Small intestine (tissue), 7 donors: ENCODE measurements at regions not wholly inside any gene's neighbourhood (a gene's known extent, or its start where the extent isn't known, plus 50 kb on each side); places are given as distances from the start of the nearest gene placed in this dataset.

Experiments
- DNase-seq, 2 donors: peaks; one replicate each; pipeline versions ENCODE4 v3.0.0 to v3.0.0-alpha.2; 2013
- FAIRE-seq: peaks from 2 replicates; lab custom pipeline; 2012; peaks lifted over from hg19 to GRCh38; lab: Jason Lieb, UNC
- H3K27ac ChIP-seq, 3 donors: one replicate each; pipeline ENCODE4 v1.5.1; 2013; ENCODE audit warnings: low read length in 2 of 3, mild to moderate bottlenecking in 2 of 3, control low read depth in 1 of 3, inconsistent platforms in 1 of 3, low read depth in 1 of 3, moderate library complexity in 1 of 3
- H3K27me3 ChIP-seq, 3 donors: one replicate each; pipeline ENCODE4 v1.6.1; 2013; ENCODE audit warnings: low read length in 3 of 3, inconsistent platforms in 1 of 3; ENCODE audit not compliant: control insufficient read depth in 3 of 3, insufficient read depth in 3 of 3
- H3K36me3 ChIP-seq, 3 donors: one replicate each; pipeline ENCODE4 v1.6.1; 2013; ENCODE audit warnings: low read length in 3 of 3, inconsistent platforms in 1 of 3, low read depth in 1 of 3, mild to moderate bottlenecking in 1 of 3, moderate library complexity in 1 of 3; ENCODE audit not compliant: control insufficient read depth in 3 of 3, insufficient read depth in 2 of 3
- H3K4me1 ChIP-seq, 3 donors: one replicate each; pipeline ENCODE4 v1.6.1; 2013; ENCODE audit warnings: low read length in 2 of 3, inconsistent platforms in 1 of 3, low read depth in 1 of 3, mild to moderate bottlenecking in 1 of 3, moderate library complexity in 1 of 3; ENCODE audit not compliant: control insufficient read depth in 3 of 3, insufficient read depth in 2 of 3
- H3K4me3 ChIP-seq, 3 donors: one replicate each; pipeline ENCODE4 v1.5.1; 2013; ENCODE audit warnings: low read length in 3 of 3, control low read depth in 1 of 3, inconsistent platforms in 1 of 3, low read depth in 1 of 3, mild to moderate bottlenecking in 1 of 3, moderate library complexity in 1 of 3
- H3K9me3 ChIP-seq, 2 donors: one replicate each; pipeline ENCODE4 v1.6.1; 2013; ENCODE audit warnings: low read depth in 1 of 2, low read length in 1 of 2; ENCODE audit not compliant: control insufficient read depth in 2 of 2, insufficient read depth in 1 of 2
- WGBS, 3 donors: extraction: QIAGEN DNeasy Blood & Tissue Kit; methylation state at CpG; one replicate each; pipeline ENCODE4 v1.1.7; 2013; 5-methylcytosine and 5-hydroxymethylcytosine counted together
- donor health status: healthy with polysubstance abuse.
- donor health status: control.
- donor health status: control.
- donor health status: Bipolar disorder and iron deficiency.
- donor health status: healthy.

GRCh38 chr5:99275128-99275527, 346.3 kb upstream of the CHD1 start:
- H3K4me3 ChIP-seq, result no peak overlapping the region
- no peak overlapping the region for H3K27ac ChIP-seq
- no peaks in the 10 kb centered on the region for H3K27me3 ChIP-seq
- FAIRE-seq, result no peak
- DNase-seq, result no peak
- no peaks in the 10 kb centered on the region for H3K36me3 ChIP-seq
- WGBS, 3 donors, result 82 to 89% (median 82%) methylated on average over 1 of the region's 1 CpG
- no peaks in the 10 kb centered on the region for H3K9me3 ChIP-seq
- H3K4me1 ChIP-seq, result no peaks in the 10 kb centered on the region

- no peaks in the 10 kb centered on the region for H3K9me3 ChIP-seq
- WGBS, 3 donors, result 74 to 81% (median 74%) methylated on average over 2 of the region's 2 CpGs
- no peak overlapping the region for H3K4me3 ChIP-seq
- no peak overlapping the region for H3K27ac ChIP-seq
- H3K36me3 ChIP-seq, result no peaks in the 10 kb centered on the region
- FAIRE-seq (no peak), DNase-seq (no peak)
- no peaks in the 10 kb centered on the region for H3K4me1 ChIP-seq
- no peaks in the 10 kb centered on the region for H3K27me3 ChIP-seq
Measured at GRCh38 chr5:99272576-99272975, 343.8 kb upstream of the CHD1 start.

GRCh38 chr5:99258819-99259218, 330.0 kb upstream of the CHD1 start:
- no peak for FAIRE-seq
- Histone ChIP-seq H3K4me3 (no peak overlapping the region), H3K9me3 (peaks cover 0 to 17% of the 10 kb centered on the region in 2 donors), H3K4me1 (no peaks in the 10 kb centered on the region), H3K36me3 (no peaks in the 10 kb centered on the region), H3K27me3 (no peaks in the 10 kb centered on the region), H3K27ac (no peak overlapping the region)
- DNase-seq, result no peak
- 52 to 67% (median 67%) methylated on average over 2 of the region's 2 CpGs for WGBS, 3 donors

GRCh38 chr5:99248066-99248465, 319.3 kb upstream of the CHD1 start:
- Histone ChIP-seq H3K4me3 (no peak overlapping the region), H3K27me3 (no peaks in the 10 kb centered on the region), H3K27ac (no peak overlapping the region), H3K9me3 (no peaks in the 10 kb centered on the region), H3K36me3 (no peaks in the 10 kb centered on the region), H3K4me1 (no peaks in the 10 kb centered on the region)
- 42 to 55% (median 51%) methylated on average over 2 of the region's 2 CpGs for WGBS, 3 donors
- FAIRE-seq, result no peak
- no peak for DNase-seq

GRCh38 chr5:99247346-99247745, 318.5 kb upstream of the CHD1 start:
- no peak overlapping the region for H3K27ac ChIP-seq

DNA sequence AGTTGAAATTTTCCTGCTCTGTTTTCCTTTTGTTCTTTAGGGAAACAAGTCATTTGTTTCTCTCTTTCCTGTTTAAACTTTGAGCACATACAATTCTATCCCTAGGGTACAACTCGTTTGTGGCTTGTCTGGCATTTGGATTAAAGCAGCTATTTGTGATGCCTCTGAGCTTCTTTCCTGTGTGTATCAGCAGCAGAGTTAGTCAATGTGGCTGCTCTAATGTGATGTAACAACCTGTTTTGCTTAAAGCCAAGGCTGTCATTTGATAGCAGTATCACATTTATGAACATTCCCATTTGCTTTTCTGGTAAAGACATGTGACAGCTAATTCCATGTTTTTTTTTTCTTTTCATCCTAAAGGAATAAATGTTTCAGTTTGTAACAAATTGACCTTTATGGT, 314.3 kb upstream of the CHD1 start:
- no peak for FAIRE-seq
- WGBS, 3 donors, result 4 to 15% (median 6%) methylated on average over 1 of the region's 1 CpG
- Histone ChIP-seq H3K4me1 (no peaks in the 10 kb centered on the region), H3K9me3 (no peaks in the 10 kb centered on the region), H3K27ac (no peak overlapping the region), H3K4me3 (no peak overlapping the region), H3K27me3 (no peaks in the 10 kb centered on the region), H3K36me3 (no peaks in the 10 kb centered on the region)
- DNase-seq, result no peak

More at GRCh38 chr5:99247346-99247745, 318.5 kb upstream of the CHD1 start:
- FAIRE-seq (no peak), DNase-seq (no peak)
- H3K4me1 ChIP-seq, result no peaks in the 10 kb centered on the region
- no peaks in the 10 kb centered on the region for H3K9me3 ChIP-seq
- no peaks in the 10 kb centered on the region for H3K36me3 ChIP-seq
- WGBS, 3 donors, result 71 to 75% (median 72%) methylated on average over 4 of the region's 4 CpGs
- no peak overlapping the region for H3K4me3 ChIP-seq
- H3K27me3 ChIP-seq, result no peaks in the 10 kb centered on the region

DNA sequence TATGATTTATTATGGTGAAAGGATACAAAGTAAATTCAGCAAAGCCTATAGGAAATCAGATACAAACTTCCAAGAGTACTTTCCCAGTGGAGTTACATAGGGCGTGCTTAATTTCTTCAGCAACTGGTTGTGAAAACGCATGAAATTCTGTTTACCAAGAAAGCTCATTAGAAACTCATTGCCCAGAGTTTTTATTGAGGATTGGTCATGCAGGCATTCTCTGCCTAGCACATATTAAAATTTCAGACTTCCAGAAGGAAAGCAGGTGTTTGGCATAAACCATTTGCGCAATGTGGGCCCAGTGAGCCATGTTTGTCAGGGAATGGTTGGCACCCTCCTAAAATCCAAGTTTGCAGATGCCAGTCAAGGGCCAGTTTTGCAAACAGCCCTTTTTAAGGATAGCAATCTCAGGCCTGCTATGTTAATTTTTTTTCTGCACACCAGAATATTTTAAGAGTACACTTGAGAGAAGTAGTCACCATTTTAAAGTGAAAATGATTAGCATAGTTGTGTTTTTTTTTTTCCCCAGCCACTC, 311.1 kb upstream of the CHD1 start:
- no peaks in the 10 kb centered on the region for H3K36me3 ChIP-seq
- H3K27me3 ChIP-seq, result no peaks in the 10 kb centered on the region
- FAIRE-seq (no peak), DNase-seq (no peak)
- H3K9me3 ChIP-seq, result no peaks in the 10 kb centered on the region
- 81 to 88% (median 88%) methylated on average over 3 of the region's 3 CpGs for WGBS, 3 donors
- no peak overlapping the region for H3K4me3 ChIP-seq
- no peak overlapping the region for H3K27ac ChIP-seq
- no peaks in the 10 kb centered on the region for H3K4me1 ChIP-seq

DNA sequence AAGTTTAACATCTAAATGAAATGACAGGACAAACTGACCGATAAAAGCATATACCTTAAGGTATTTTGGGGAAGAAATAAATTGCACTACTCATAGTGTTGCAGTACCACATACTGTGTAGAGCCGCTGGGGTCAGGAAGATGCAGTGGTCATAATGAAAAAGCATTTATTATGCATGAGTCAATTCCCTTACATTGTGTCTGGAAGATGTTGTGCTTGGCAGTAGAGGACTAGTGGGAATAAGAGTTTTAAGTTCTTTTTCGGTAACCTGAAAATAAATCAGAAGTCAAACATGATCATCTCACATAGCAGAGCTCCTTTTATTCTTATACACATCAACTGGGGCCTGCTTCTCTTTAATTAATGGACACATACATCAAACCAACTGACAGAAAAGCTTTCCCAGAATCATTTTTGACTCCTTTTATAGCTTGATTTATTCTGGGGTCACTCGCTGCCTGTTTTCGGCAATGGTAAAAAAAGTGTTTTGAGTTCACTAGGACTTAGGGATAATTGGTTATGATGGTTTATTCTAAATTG, 262.5 kb upstream of the CHD1 start:
- FAIRE-seq (no peak), DNase-seq (no peak)
- no peaks in the 10 kb centered on the region for H3K36me3 ChIP-seq
- WGBS, 3 donors, result 71 to 89% (median 82%) methylated on average over 5 of the region's 5 CpGs
- H3K9me3 ChIP-seq, result no peaks in the 10 kb centered on the region
- H3K4me3 ChIP-seq, result no peak overlapping the region
- no peaks in the 10 kb centered on the region for H3K27me3 ChIP-seq
- no peaks in the 10 kb centered on the region for H3K4me1 ChIP-seq
- no peak overlapping the region for H3K27ac ChIP-seq

GRCh38 chr5:99187611-99188010, 258.8 kb upstream of the CHD1 start:
- no peak for DNase-seq
- Histone ChIP-seq H3K9me3 (no peaks in the 10 kb centered on the region), H3K27ac (no peak overlapping the region), H3K27me3 (no peaks in the 10 kb centered on the region), H3K36me3 (no peaks in the 10 kb centered on the region), H3K4me1 (no peaks in the 10 kb centered on the region), H3K4me3 (no peak overlapping the region)
- WGBS, 3 donors, result 30 to 46% (median 36%) methylated on average over 2 of the region's 2 CpGs
- no peak for FAIRE-seq
